ENCODE measurements at regions not wholly inside any gene's neighbourhood (a gene's known extent, or its start where the extent isn't known, plus 50 kb on each side); places are given as distances from the start of the nearest gene placed in this dataset.
"Not testable (repeated sequence)": the region's sequence is repeated elsewhere in the genome, so short reads cannot be mapped to it uniquely, and the experiment has no call there.

DNA sequence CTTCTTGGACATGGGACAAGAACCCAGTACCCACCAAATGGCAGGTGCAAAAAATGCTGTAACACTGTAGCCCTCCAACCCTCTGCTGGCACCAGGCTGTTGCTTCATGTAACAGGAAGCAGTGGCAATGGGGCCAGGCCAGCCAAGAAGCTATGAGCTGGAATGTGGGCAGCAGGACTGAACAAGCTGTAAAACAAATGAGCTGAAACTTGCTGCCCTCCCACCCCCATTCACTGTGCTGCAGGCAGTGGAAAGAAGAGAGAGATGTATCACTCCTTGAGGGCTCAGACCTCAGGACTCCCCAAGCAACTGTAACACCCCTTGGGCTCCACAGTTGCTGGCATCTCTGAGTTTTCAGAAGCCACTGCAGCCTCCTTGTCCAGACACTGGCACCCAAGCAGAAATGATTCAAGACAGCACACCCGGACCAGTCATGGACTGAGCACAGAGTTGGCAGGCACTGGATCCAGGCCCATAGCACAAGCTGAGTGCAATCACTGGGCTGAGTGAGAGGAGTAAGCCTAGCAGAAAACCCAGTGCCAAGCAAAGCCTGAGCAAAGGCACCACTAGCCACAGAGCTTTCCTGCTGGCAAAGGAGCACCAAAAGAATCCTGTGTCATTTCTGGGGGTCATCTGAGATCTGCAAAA lies 321.4 kb upstream of the CXADR start:
- DNase-seq (ENCODE audit: insufficient read length, low spot score), result no peak
- TF ChIP-seq TAF1 (IDR thresholded peaks at IDR 0.05; ENCODE audit: low read depth, low read length) (no peak), SPI1 (IDR thresholded peaks at IDR 0.05; ENCODE audit: low read depth, low read length) (no peak), POU2F2 (IDR thresholded peaks at IDR 0.05; ENCODE audit: low read depth, low read length) (no peak), PAX5 (IDR thresholded peaks at IDR 0.05; ENCODE audit: insufficient read depth, low read length, severe bottlenecking) (no peak), POLR2A (IDR thresholded peaks at IDR 0.05; ENCODE audit: low read depth, low read length) (no peak), POLR2AphosphoS5 (IDR thresholded peaks at IDR 0.05; ENCODE audit: low read depth, low read length) (no peak)
- FAIRE-seq, result no peak

DNA sequence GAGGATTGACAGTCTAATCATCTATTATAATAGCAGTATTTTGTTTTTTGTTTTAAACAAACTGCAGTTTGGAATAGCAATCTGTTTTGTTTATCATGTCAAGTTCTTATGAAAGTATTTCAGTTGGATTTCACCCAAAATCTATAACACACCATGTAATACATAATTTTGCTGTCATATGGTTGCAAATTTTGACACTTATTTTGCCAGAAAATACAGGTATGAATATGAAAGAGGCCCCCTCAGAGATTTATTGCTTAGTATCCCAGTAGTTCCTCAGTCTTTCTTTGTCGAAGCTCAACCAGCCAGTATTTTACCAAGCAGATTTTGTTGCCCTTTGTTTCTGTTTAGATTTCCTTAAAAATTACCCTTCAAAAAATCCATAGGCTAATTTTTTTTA lies 317.5 kb upstream of the CXADR start:
- FAIRE-seq (no peak), DNase-seq (ENCODE audit: insufficient read length, low spot score) (no peak)
- TF ChIP-seq SPI1 (IDR thresholded peaks at IDR 0.05; ENCODE audit: low read depth, low read length) (no peak), PAX5 (IDR thresholded peaks at IDR 0.05; ENCODE audit: insufficient read depth, low read length, severe bottlenecking) (no peak), TAF1 (IDR thresholded peaks at IDR 0.05; ENCODE audit: low read depth, low read length) (no peak), POU2F2 (IDR thresholded peaks at IDR 0.05; ENCODE audit: low read depth, low read length) (no peak), POLR2AphosphoS5 (IDR thresholded peaks at IDR 0.05; ENCODE audit: low read depth, low read length) (no peak)

DNA sequence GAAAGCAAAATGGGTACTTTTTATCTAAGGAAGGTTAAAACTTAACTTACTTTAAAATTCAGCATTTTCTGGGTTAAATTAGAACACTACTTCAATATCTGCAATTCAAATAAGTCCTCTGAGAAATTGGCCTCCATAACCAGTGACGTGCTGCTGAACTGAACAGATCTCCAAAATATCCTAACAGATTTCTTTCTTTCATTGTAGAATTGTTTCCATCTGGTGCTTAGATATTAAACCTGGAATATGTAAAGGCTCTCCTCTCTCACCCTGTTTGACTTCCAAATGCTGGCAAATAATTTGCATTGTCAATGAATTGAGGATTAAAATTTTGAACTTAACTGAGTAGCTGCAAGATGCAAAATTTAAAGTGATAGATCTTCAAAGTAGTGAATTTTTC lies 316.9 kb upstream of the CXADR start:
- DNase-seq (ENCODE audit: insufficient read length, low spot score), result no peak
- no peak for FAIRE-seq
- TF ChIP-seq POLR2A (IDR thresholded peaks at IDR 0.05; ENCODE audit: low read depth, low read length) (no peak), POLR2AphosphoS5 (IDR thresholded peaks at IDR 0.05; ENCODE audit: low read depth, low read length) (no peak)

DNA sequence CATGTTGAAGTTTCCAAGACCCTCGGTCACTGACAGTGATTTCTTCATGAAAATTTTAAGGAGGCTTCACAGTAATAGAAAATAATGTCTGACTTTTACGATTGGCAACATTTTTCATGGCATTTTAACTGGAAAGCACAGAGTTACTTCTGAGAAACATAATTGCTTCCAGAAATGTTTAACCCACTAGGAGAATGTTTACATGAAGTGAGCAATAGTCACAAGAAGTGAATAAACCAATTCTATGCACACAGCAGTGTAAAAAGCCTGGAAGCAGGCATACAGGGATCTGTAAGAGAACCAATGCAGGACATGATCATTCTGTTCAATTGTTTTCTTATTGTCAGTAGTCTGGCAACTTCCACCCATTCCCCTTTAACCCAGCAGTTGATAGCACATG lies 316.2 kb upstream of the CXADR start:
- DNase-seq (ENCODE audit: insufficient read length, low spot score) (no peak), FAIRE-seq (no peak)
- no peak for TF ChIP-seq POLR2AphosphoS5 (IDR thresholded peaks at IDR 0.05; ENCODE audit: low read depth, low read length)
- no peak for TF ChIP-seq PAX5 (IDR thresholded peaks at IDR 0.05; ENCODE audit: insufficient read depth, low read length, severe bottlenecking)
- TF ChIP-seq TAF1 (IDR thresholded peaks at IDR 0.05; ENCODE audit: low read depth, low read length), result no peak
- no peak for TF ChIP-seq POLR2A (IDR thresholded peaks at IDR 0.05; ENCODE audit: low read depth, low read length)
- TF ChIP-seq SPI1 (IDR thresholded peaks at IDR 0.05; ENCODE audit: low read depth, low read length), result no peak
- TF ChIP-seq POU2F2 (IDR thresholded peaks at IDR 0.05; ENCODE audit: low read depth, low read length), result no peak

DNA sequence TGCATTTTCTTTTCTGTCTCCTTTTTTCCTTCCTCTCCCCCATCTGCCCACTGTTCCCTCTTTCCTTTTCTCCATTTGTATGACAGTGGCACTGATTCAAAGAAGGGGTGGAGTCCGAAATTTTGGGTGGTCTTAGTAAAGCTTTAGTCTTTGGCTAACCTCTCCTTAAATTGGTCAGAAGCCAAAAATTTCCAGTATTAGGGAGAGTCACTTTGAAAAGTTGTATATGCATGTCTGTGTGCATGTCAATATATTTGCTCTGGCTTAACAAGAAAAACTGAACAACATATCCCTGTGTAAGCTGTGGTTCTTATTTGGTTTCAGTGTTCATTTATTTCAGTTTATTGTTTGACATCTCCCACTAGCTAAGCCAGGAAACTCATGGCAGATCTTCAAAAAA lies 314.8 kb upstream of the CXADR start:
- no peak for DNase-seq (ENCODE audit: insufficient read length, low spot score)
- no peak for TF ChIP-seq POU2F2 (IDR thresholded peaks at IDR 0.05; ENCODE audit: low read depth, low read length)
- no peak for TF ChIP-seq POLR2A (IDR thresholded peaks at IDR 0.05; ENCODE audit: low read depth, low read length)
- no peak for TF ChIP-seq POLR2AphosphoS5 (IDR thresholded peaks at IDR 0.05; ENCODE audit: low read depth, low read length)
- TF ChIP-seq SPI1 (IDR thresholded peaks at IDR 0.05; ENCODE audit: low read depth, low read length), result no peak
- no peak for TF ChIP-seq PAX5 (IDR thresholded peaks at IDR 0.05; ENCODE audit: insufficient read depth, low read length, severe bottlenecking)
- TF ChIP-seq TAF1 (IDR thresholded peaks at IDR 0.05; ENCODE audit: low read depth, low read length), result no peak
- FAIRE-seq, result no peak

DNA sequence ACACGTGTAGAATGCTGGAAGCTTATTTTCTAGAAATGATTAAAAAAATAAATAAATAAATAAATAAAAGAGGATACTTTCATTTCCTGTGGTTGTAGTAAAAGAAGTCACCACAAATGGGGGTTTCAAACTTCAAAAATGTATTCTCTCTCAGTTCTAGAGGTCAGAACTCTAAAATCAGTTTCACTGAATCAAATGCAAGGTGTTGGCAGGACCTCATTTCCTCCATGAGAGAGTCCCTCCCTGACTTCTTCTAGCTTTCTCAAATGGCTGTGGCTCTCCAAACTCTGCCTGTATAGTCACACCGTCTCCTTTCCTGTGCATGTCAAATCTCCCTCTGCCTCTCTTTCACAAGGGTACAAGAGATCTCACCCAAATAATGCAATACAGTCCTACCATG lies 312.6 kb upstream of the CXADR start:
- no peak for FAIRE-seq
- no peak for TF ChIP-seq POLR2AphosphoS5 (IDR thresholded peaks at IDR 0.05; ENCODE audit: low read depth, low read length)
- no peak for TF ChIP-seq SPI1 (IDR thresholded peaks at IDR 0.05; ENCODE audit: low read depth, low read length)
- no peak for TF ChIP-seq POU2F2 (IDR thresholded peaks at IDR 0.05; ENCODE audit: low read depth, low read length)
- no peak for TF ChIP-seq PAX5 (IDR thresholded peaks at IDR 0.05; ENCODE audit: insufficient read depth, low read length, severe bottlenecking)
- no peak for TF ChIP-seq TAF1 (IDR thresholded peaks at IDR 0.05; ENCODE audit: low read depth, low read length)
- no peak for TF ChIP-seq POLR2A (IDR thresholded peaks at IDR 0.05; ENCODE audit: low read depth, low read length)
- no peak for DNase-seq (ENCODE audit: insufficient read length, low spot score)

DNA sequence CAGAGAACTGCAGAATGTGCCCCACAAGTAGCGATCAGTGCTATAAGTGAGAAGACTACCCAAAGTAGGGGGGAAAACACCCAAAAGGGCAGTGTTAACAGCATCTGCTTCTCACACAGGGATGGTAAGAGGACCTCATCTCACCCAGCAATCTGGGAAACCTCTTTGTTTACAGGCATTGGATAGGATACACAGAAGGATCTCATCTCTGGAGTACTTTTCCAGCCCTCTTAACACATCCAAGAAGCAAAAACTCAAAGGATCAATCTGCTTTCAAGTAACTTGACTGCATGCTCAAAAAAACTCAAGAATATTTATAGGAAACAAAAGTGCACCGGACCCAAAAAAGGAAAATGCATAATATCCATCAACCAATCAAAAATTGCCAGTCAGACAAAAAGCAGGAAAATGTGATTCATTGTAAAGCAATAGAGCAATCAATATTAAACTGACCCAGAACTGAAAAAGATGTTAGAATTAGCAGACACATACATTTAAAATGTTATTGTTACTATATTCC lies 311.0 kb upstream of the CXADR start:
- DNase-seq (ENCODE audit: insufficient read length, low spot score) (no peak), FAIRE-seq (no peak)
- no peak for TF ChIP-seq POLR2AphosphoS5 (IDR thresholded peaks at IDR 0.05; ENCODE audit: low read depth, low read length)
- TF ChIP-seq SPI1 (IDR thresholded peaks at IDR 0.05; ENCODE audit: low read depth, low read length), result no peak
- TF ChIP-seq POLR2A (IDR thresholded peaks at IDR 0.05; ENCODE audit: low read depth, low read length), result no peak
- no peak for TF ChIP-seq PAX5 (IDR thresholded peaks at IDR 0.05; ENCODE audit: insufficient read depth, low read length, severe bottlenecking)
- TF ChIP-seq POU2F2 (IDR thresholded peaks at IDR 0.05; ENCODE audit: low read depth, low read length), result no peak
- no peak for TF ChIP-seq TAF1 (IDR thresholded peaks at IDR 0.05; ENCODE audit: low read depth, low read length)

DNA sequence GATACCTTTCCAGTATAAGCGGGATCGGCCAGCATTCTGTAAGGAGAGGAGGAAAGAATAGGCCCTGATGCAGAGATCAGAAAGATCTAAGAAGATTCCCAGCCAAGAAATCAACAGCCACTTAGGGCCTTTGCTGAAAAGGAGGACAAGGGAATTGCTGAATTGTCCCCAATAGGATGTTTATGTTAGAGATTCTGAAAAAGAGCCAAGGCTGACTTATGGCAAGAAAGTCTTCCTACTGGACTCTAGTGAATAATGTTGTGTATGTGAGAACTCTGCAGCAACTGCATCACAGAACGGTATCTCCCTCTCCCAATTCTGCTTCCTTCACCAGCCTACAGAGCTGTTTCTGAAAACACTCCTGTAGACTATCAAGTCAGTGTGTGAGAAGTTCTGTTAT lies 298.0 kb upstream of the CXADR start:
- no peak for DNase-seq (ENCODE audit: insufficient read length, low spot score)
- TF ChIP-seq POLR2A (IDR thresholded peaks at IDR 0.05; ENCODE audit: low read depth, low read length), result no peak
- TF ChIP-seq POLR2AphosphoS5 (IDR thresholded peaks at IDR 0.05; ENCODE audit: low read depth, low read length), result no peak
- TF ChIP-seq POU2F2 (IDR thresholded peaks at IDR 0.05; ENCODE audit: low read depth, low read length), result no peak
- TF ChIP-seq PAX5 (IDR thresholded peaks at IDR 0.05; ENCODE audit: insufficient read depth, low read length, severe bottlenecking), result no peak
- no peak for TF ChIP-seq SPI1 (IDR thresholded peaks at IDR 0.05; ENCODE audit: low read depth, low read length)
- TF ChIP-seq TAF1 (IDR thresholded peaks at IDR 0.05; ENCODE audit: low read depth, low read length), result no peak
- no peak for FAIRE-seq

DNA sequence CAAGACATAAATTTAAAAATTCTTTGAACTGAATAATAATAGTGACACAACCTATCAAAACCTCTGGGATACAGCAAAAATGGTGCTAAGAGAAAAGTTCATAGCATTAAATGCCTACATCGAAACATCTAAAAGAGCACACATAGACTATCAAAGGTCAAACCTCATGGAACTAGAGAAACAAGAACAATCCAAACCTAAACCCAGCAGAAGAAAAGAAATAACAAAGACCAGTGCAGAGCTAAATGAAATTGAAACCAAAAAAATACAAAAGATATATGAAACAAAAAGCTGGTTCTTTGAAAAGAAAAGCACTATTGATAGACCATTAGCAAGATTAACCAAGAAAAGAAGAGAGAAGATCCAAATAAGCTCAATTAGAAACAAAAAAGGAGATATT lies 293.8 kb upstream of the CXADR start:
- not testable (repeated sequence) for FAIRE-seq; DNase-seq (ENCODE audit: insufficient read length, low spot score)

DNA sequence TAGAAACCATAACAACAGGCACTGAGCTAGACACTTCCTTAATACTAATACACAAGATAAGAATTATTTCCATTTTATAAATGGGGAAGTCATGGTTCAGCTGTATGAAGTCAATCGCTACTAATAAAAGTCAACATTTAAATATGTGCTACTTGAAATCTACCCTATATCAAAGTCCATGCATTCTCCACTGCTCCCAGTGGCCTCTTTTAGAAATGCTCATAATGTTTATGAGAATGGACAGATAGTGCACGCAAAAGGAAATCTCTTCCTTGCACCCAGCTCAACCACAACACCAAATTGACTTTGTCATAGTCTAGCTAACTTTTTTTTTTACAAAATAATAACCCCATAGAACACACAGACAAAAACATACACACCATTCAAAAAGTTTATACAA lies 281.7 kb upstream of the CXADR start:
- no peak for FAIRE-seq
- DNase-seq (ENCODE audit: insufficient read length, low spot score), result no peak
- TF ChIP-seq TAF1 (IDR thresholded peaks at IDR 0.05; ENCODE audit: low read depth, low read length), result no peak
- TF ChIP-seq PAX5 (IDR thresholded peaks at IDR 0.05; ENCODE audit: insufficient read depth, low read length, severe bottlenecking), result no peak
- no peak for TF ChIP-seq POLR2A (IDR thresholded peaks at IDR 0.05; ENCODE audit: low read depth, low read length)
- no peak for TF ChIP-seq POU2F2 (IDR thresholded peaks at IDR 0.05; ENCODE audit: low read depth, low read length)
- no peak for TF ChIP-seq SPI1 (IDR thresholded peaks at IDR 0.05; ENCODE audit: low read depth, low read length)
- no peak for TF ChIP-seq POLR2AphosphoS5 (IDR thresholded peaks at IDR 0.05; ENCODE audit: low read depth, low read length)
